SK-N-SH (cell line): ENCODE measurements at regions not wholly inside any gene's neighbourhood (a gene's known extent, or its start where the extent isn't known, plus 50 kb on each side); places are given as distances from the start of the nearest gene placed in this dataset.

ENCODE experiments used
- JUND ChIP-seq: IDR thresholded peaks from 2 replicates; pipeline ENCODE4 v1.4.0; 2012
- MEF2A ChIP-seq: IDR thresholded peaks from 2 replicates; pipeline ENCODE4 v1.4.0; 2012; ENCODE audit warnings: low read depth, borderline replicate concordance

- TF ChIP-seq JUND = no peak
- TF ChIP-seq MEF2A = no peak
Measured at GRCh38 chr17:36854982-36855381, 82.3 kb upstream of the LHX1 start.
